Thyroid gland (tissue), 4 donors: ENCODE measurements at regions not wholly inside any gene's neighbourhood (a gene's known extent, or its start where the extent isn't known, plus 50 kb on each side); places are given as distances from the start of the nearest gene placed in this dataset.

Experiments used
- POLR2A ChIP-seq, 2 donors: fragments of 450-650 bp; IDR thresholded peaks; one replicate each; pipeline ENCODE4 v1.6.1; 2017; ENCODE audit warnings: antibody characterized with exemption in 2 of 2, mild to moderate bottlenecking in 2 of 2, moderate library complexity in 1 of 2
- TF ChIP-seq, protein P1 (sequence below), 6 experiments: fragments of 200-600 bp in 3 of 6; fragments of 450-650 bp in 3 of 6; sonication (generic) in 3 of 6; IDR thresholded peaks; one replicate each; pipeline ENCODE4 v1.5.1; 2016 to 2019; ENCODE audit warnings: antibody characterized with exemption in 6 of 6, mild to moderate bottlenecking in 2 of 6, inconsistent platforms in 1 of 6, moderate library complexity in 1 of 6

DNA sequence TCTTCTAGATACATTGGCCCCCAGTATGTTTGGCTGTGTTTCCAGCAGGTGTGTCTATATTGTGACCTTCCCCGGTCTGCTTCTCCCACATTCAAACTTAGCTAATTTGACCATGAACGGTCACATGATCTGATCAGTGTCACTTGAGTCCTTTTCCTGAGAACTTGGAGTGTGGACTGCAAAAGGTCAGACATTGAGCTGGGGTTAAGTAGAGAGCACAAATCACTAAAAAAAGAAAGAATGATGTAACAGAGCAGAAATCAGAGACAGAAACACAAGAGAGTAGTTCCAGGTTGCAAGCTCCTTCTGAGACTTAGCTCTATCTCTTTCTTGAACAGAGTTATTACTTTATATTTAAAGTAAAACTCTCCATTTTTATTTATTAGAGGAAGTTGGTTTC, 733.9 kb downstream of the CBLN4 start:
- no peak for TF ChIP-seq POLR2A (IDR thresholded peaks at IDR 0.05)
- TF ChIP-seq, protein P1, sequence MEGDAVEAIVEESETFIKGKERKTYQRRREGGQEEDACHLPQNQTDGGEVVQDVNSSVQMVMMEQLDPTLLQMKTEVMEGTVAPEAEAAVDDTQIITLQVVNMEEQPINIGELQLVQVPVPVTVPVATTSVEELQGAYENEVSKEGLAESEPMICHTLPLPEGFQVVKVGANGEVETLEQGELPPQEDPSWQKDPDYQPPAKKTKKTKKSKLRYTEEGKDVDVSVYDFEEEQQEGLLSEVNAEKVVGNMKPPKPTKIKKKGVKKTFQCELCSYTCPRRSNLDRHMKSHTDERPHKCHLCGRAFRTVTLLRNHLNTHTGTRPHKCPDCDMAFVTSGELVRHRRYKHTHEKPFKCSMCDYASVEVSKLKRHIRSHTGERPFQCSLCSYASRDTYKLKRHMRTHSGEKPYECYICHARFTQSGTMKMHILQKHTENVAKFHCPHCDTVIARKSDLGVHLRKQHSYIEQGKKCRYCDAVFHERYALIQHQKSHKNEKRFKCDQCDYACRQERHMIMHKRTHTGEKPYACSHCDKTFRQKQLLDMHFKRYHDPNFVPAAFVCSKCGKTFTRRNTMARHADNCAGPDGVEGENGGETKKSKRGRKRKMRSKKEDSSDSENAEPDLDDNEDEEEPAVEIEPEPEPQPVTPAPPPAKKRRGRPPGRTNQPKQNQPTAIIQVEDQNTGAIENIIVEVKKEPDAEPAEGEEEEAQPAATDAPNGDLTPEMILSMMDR (IDR thresholded peaks at IDR 0.05): no peak
